ENCODE measurements at regions not wholly inside any gene's neighbourhood (a gene's known extent, or its start where the extent isn't known, plus 50 kb on each side); places are given as distances from the start of the nearest gene placed in this dataset.
"Not testable (repeated sequence)": the region's sequence is repeated elsewhere in the genome, so short reads cannot be mapped to it uniquely, and the experiment has no call there.

- H3K9me3 Mint-ChIP-seq = no peaks in the 10 kb centered on the region
- intact Hi-C loops (cut with micrococcal nuclease) = no loop called here
- no peak overlapping the region for H3K4me3 Mint-ChIP-seq
- CTCF ChIA-PET = no interaction called here
- DNase-seq = no peak
- peaks cover 3% of the 10 kb centered on the region for H3K27me3 Mint-ChIP-seq
- POLR2A ChIA-PET = no interaction called here
- H3K27ac Mint-ChIP-seq = no peak overlapping the region
- no peaks in the 10 kb centered on the region for H3K36me3 Mint-ChIP-seq
- H3K4me1 Mint-ChIP-seq (ENCODE audit: low read depth) = no peaks in the 10 kb centered on the region
These were observed 263.1 kb upstream of the DNAJC19 start for GRCh38 chr3:181252631-181253030.

- intact Hi-C loops (cut with micrococcal nuclease) = no loop called here
- ChIA-PET CTCF (no interaction called here), POLR2A (no interaction called here)
- no peak overlapping the region for H3K4me3 Mint-ChIP-seq
- H3K36me3 Mint-ChIP-seq = no peaks in the 10 kb centered on the region
- no peaks in the 10 kb centered on the region for H3K9me3 Mint-ChIP-seq
- H3K27me3 Mint-ChIP-seq = peaks cover 3% of the 10 kb centered on the region
- H3K27ac Mint-ChIP-seq = no peak overlapping the region
- no peak for DNase-seq
- H3K4me1 Mint-ChIP-seq (ENCODE audit: low read depth) = no peaks in the 10 kb centered on the region
These were observed 261.2 kb upstream of the DNAJC19 start for GRCh38 chr3:181250714-181251113.

- Mint-ChIP-seq H3K4me3 (no peak overlapping the region), H3K4me1 (ENCODE audit: low read depth) (no peaks in the 10 kb centered on the region), H3K9me3 (peaks cover 4% of the 10 kb centered on the region), H3K27ac (no peak overlapping the region), H3K36me3 (no peaks in the 10 kb centered on the region), H3K27me3 (no peaks in the 10 kb centered on the region)
- ChIA-PET CTCF (no interaction called here), POLR2A (no interaction called here)
- DNase-seq = no peak
- intact Hi-C loops (cut with micrococcal nuclease) = no loop called here
These were observed 249.9 kb upstream of the DNAJC19 start for GRCh38 chr3:181239441-181239840.

- ChIA-PET POLR2A (no interaction called here), CTCF (no interaction called here)
- DNase-seq = no peak
- Mint-ChIP-seq H3K4me1 (ENCODE audit: low read depth) (no peaks in the 10 kb centered on the region), H3K4me3 (no peak overlapping the region), H3K27me3 (no peaks in the 10 kb centered on the region), H3K36me3 (no peaks in the 10 kb centered on the region), H3K27ac (no peak overlapping the region), H3K9me3 (peaks cover 11% of the 10 kb centered on the region)
- intact Hi-C loops (cut with micrococcal nuclease) = no loop called here
These were observed 240.7 kb upstream of the DNAJC19 start for GRCh38 chr3:181230258-181230657.

DNA sequence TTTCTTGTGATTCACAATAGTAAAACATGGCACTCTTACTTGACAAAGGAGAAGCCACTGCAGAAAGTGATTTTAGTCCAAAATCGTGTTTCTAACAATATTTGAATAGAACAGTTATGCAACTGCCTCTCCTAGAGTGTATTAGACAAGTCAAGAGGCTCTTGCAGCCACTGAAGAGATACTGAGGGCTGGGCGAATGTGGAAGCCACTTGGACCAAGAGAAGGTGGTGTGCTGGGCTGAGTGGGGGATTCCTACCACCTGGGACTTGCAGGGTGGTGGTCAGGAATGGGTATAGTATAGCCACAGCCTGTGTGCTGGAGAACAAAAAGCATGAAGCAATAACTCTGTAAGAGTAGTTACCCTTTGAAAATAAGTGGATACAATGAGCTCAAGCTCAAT is 223.8 kb upstream of the DNAJC19 start:
- H3K9me3 Mint-ChIP-seq = no peaks in the 10 kb centered on the region
- H3K4me1 Mint-ChIP-seq (ENCODE audit: low read depth) = no peaks in the 10 kb centered on the region
- ChIA-PET CTCF (no interaction called here), POLR2A (no interaction called here)
- H3K27ac Mint-ChIP-seq = no peak overlapping the region
- H3K4me3 Mint-ChIP-seq = no peak overlapping the region
- no peaks in the 10 kb centered on the region for H3K36me3 Mint-ChIP-seq
- intact Hi-C loops (cut with micrococcal nuclease) = loop anchor here (5.0 kb wide), 2 partner anchors 489 to 1469 kb away; no protein-coding TSS in a partner anchor
- H3K27me3 Mint-ChIP-seq = peaks cover 8% of the 10 kb centered on the region
- no peak for DNase-seq

GRCh38 chr3:181212271-181212670 is 222.7 kb upstream of the DNAJC19 start:
- Mint-ChIP-seq H3K27me3 (peaks cover 8% of the 10 kb centered on the region), H3K27ac (no peak overlapping the region), H3K9me3 (no peaks in the 10 kb centered on the region), H3K4me3 (no peak overlapping the region), H3K4me1 (ENCODE audit: low read depth) (no peaks in the 10 kb centered on the region), H3K36me3 (no peaks in the 10 kb centered on the region)
- DNase-seq = no peak
- CTCF ChIA-PET = no interaction called here
- intact Hi-C loops (cut with micrococcal nuclease) = loop anchor here (5.0 kb wide), 2 partner anchors 490 to 1470 kb away; no protein-coding TSS in a partner anchor
- POLR2A ChIA-PET = no interaction called here

DNA sequence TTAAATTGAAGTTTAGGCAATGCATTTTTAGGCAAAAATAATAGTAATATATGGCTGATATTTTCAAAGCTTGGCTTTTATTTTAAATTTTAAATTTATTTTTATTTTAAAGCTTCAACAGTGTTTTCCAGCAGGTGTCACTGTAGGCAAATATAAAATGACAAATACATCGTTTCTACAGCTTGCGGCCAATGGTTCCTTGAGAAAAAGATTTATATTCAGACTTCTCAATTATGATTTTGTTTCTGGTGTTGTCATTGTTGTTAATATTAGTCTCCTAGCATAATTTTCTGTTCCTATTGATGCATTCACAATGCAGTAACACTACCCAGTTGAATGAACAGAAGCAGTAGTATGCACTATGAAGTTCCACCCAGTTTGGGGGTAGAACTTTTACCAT is 220.7 kb upstream of the DNAJC19 start:
- intact Hi-C loops (cut with micrococcal nuclease) = loop anchor here (5.0 kb wide), 2 partner anchors 492 to 1472 kb away; no protein-coding TSS in a partner anchor
- H3K27ac Mint-ChIP-seq = no peak overlapping the region
- no peaks in the 10 kb centered on the region for H3K36me3 Mint-ChIP-seq
- no peaks in the 10 kb centered on the region for H3K9me3 Mint-ChIP-seq
- H3K27me3 Mint-ChIP-seq = peaks cover 5% of the 10 kb centered on the region
- H3K4me1 Mint-ChIP-seq (ENCODE audit: low read depth) = no peaks in the 10 kb centered on the region
- POLR2A ChIA-PET = no interaction called here
- CTCF ChIA-PET = interaction anchor here (0.7 kb wide), 2 partner anchors 215 to 490 kb away, joined by 3 to 4 read pairs; no protein-coding TSS in a partner anchor
- DNase-seq = no peak
- H3K4me3 Mint-ChIP-seq = no peak overlapping the region

GRCh38 chr3:181189556-181189955 is 200.0 kb upstream of the DNAJC19 start:
- no peaks in the 10 kb centered on the region for H3K4me1 Mint-ChIP-seq (ENCODE audit: low read depth)
- H3K27ac Mint-ChIP-seq = no peak overlapping the region
- peaks cover 3% of the 10 kb centered on the region for H3K9me3 Mint-ChIP-seq
- no peak for DNase-seq
- H3K27me3 Mint-ChIP-seq = no peaks in the 10 kb centered on the region
- CTCF ChIA-PET = no interaction called here
- POLR2A ChIA-PET = no interaction called here
- H3K4me3 Mint-ChIP-seq = no peak overlapping the region
- no peaks in the 10 kb centered on the region for H3K36me3 Mint-ChIP-seq
- intact Hi-C loops (cut with micrococcal nuclease) = no loop called here

- no peaks in the 10 kb centered on the region for H3K36me3 Mint-ChIP-seq
- no peak for DNase-seq
- H3K4me3 Mint-ChIP-seq = no peak overlapping the region
- no peaks in the 10 kb centered on the region for H3K27me3 Mint-ChIP-seq
- intact Hi-C loops (cut with micrococcal nuclease) = no loop called here
- ChIA-PET CTCF (no interaction called here), POLR2A (no interaction called here)
- H3K4me1 Mint-ChIP-seq (ENCODE audit: low read depth) = no peaks in the 10 kb centered on the region
- no peaks in the 10 kb centered on the region for H3K9me3 Mint-ChIP-seq
- H3K27ac Mint-ChIP-seq = no peak overlapping the region
These were observed 194.2 kb upstream of the DNAJC19 start for GRCh38 chr3:181183764-181184163.

- CTCF ChIA-PET = interaction anchor here (0.6 kb wide), 1 partner anchor 753 kb away, joined by 5 read pairs; no protein-coding TSS in a partner anchor
- H3K9me3 Mint-ChIP-seq; H3K27me3 Mint-ChIP-seq; H3K4me1 Mint-ChIP-seq (ENCODE audit: low read depth); H3K4me3 Mint-ChIP-seq; DNase-seq; POLR2A ChIA-PET; H3K27ac Mint-ChIP-seq; intact Hi-C loops (cut with micrococcal nuclease); H3K36me3 Mint-ChIP-seq: not testable (repeated sequence)
These were observed 193.5 kb upstream of the DNAJC19 start for GRCh38 chr3:181183057-181183456.

DNA sequence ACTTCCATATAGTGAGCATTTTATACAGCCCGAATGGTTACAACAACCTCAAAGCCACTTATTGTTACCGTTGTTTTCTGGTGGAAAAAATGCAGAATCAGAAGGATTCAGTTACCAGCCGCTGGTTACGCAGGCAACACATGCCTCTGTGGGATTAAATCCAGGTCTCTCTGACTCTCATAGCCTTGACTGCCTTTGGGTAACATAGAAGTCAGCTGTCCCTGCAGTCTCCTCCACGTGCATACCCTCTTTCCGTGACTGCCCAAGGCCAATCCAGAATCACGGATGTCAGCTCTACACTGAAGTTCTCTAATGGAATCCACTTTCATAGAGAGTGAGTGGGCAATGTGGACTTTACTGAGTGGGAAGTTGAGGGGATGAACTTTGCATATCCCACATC is 189.5 kb upstream of the DNAJC19 start:
- Mint-ChIP-seq H3K4me1 (ENCODE audit: low read depth) (no peaks in the 10 kb centered on the region), H3K36me3 (no peaks in the 10 kb centered on the region), H3K9me3 (no peaks in the 10 kb centered on the region), H3K27ac (no peak overlapping the region), H3K4me3 (no peak overlapping the region), H3K27me3 (no peaks in the 10 kb centered on the region)
- CTCF ChIA-PET = no interaction called here
- intact Hi-C loops (cut with micrococcal nuclease) = loop anchor here (5.0 to 10.0 kb wide), 2 partner anchors 377 to 544 kb away; no protein-coding TSS in a partner anchor
- no peak for DNase-seq
- POLR2A ChIA-PET = no interaction called here

- intact Hi-C loops (cut with micrococcal nuclease) = loop anchor here (5.0 to 10.0 kb wide), 2 partner anchors 374 to 542 kb away; no protein-coding TSS in a partner anchor
These were observed 187.1 kb upstream of the DNAJC19 start for GRCh38 chr3:181176601-181177000.

GRCh38 chr3:181174676-181175233 is 185.2 kb upstream of the DNAJC19 start:
- no peak overlapping the region for H3K27ac Mint-ChIP-seq
- DNase-seq = no peak
- no peaks in the 10 kb centered on the region for H3K4me1 Mint-ChIP-seq (ENCODE audit: low read depth)
- POLR2A ChIA-PET = no interaction called here
- no peak overlapping the region for H3K4me3 Mint-ChIP-seq
- H3K9me3 Mint-ChIP-seq = no peaks in the 10 kb centered on the region
- intact Hi-C loops (cut with micrococcal nuclease) = loop anchor here (5.0 to 10.0 kb wide), 2 partner anchors 372 to 540 kb away; no protein-coding TSS in a partner anchor
- CTCF ChIA-PET = no interaction called here
- no peaks in the 10 kb centered on the region for H3K27me3 Mint-ChIP-seq
- H3K36me3 Mint-ChIP-seq = no peaks in the 10 kb centered on the region

More at GRCh38 chr3:181176601-181177000, 187.1 kb upstream of the DNAJC19 start:
- ChIA-PET POLR2A (no interaction called here), CTCF (interaction anchor here (1.3 to 1.5 kb wide), 2 partner anchors 188 to 1247 kb away, joined by 3 to 4 read pairs; partner anchors contain the start of gene DNAJC19)
- Mint-ChIP-seq H3K36me3 (no peaks in the 10 kb centered on the region), H3K4me3 (no peak overlapping the region), H3K4me1 (ENCODE audit: low read depth) (no peaks in the 10 kb centered on the region), H3K27me3 (no peaks in the 10 kb centered on the region), H3K27ac (no peak overlapping the region), H3K9me3 (no peaks in the 10 kb centered on the region)
- DNase-seq = peak; percentile 34

Data from activated CD4-positive, alpha-beta memory T cell treated with anti-CD3 and anti-CD28 coated beads for 36 hours (primary cell).